ENCODE measurements at regions not wholly inside any gene's neighbourhood (a gene's known extent, or its start where the extent isn't known, plus 50 kb on each side); places are given as distances from the start of the nearest gene placed in this dataset.
"Not testable (repeated sequence)": the region's sequence is repeated elsewhere in the genome, so short reads cannot be mapped to it uniquely, and the experiment has no call there.

DNA sequence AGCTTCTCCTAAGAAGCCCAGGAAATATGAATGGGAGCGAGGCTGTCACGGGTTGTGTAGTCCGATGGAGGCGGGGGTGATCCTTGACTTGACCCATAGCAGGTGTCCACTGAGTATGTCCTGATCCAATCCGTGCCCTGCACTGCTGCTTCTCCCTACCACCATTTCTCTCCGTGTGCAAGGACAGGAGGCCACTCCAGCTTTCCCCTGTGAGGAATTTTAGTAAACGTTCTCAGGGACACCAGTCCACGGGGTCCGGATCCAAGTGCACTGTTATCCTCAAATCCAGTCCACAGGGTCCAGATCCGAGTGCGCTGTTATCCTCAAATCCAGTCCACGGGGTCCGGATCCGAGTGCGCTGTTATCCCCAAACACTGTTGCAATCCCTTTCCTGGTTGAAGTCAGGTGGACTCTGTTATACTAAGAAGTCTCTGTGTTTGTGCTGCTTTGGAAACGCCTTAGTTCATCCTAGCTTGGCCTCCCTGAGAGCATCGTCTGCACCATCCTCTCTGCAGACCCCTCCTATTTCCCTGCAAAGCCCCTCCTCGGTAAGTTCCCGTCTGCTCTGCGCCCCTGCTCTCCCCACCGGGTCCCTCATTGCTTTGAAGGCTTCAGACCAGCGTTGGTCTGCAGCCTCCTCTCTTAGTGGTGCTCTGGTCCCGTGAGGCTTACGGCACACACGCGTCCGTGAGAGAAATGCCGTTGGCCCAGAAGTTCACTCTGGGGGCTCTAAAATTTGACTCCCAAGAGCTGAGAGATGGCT, 303.5 kb downstream of the TEX29 start:
- Histone ChIP-seq H3K4me1 (ENCODE audit: control insufficient read depth in 1 of 2, insufficient read depth in 2 of 2, low read length in 2 of 2) (no peaks in the 10 kb centered on the region), H3K27me3 (ENCODE audit: low read depth, low read length) (no peaks in the 10 kb centered on the region), H3K9me3 (ENCODE audit: control insufficient read depth in 1 of 2, low read length in 2 of 2) (no peaks in the 10 kb centered on the region), H3K27ac (ENCODE audit: low read length) (no peak overlapping the region), H3K36me3 (ENCODE audit: control insufficient read depth in 1 of 2, insufficient read depth in 2 of 2, low read length in 2 of 2) (no peaks in the 10 kb centered on the region), H3K4me3 (ENCODE audit: low read depth in 1 of 2, low read length in 2 of 2) (no peak overlapping the region)

DNA sequence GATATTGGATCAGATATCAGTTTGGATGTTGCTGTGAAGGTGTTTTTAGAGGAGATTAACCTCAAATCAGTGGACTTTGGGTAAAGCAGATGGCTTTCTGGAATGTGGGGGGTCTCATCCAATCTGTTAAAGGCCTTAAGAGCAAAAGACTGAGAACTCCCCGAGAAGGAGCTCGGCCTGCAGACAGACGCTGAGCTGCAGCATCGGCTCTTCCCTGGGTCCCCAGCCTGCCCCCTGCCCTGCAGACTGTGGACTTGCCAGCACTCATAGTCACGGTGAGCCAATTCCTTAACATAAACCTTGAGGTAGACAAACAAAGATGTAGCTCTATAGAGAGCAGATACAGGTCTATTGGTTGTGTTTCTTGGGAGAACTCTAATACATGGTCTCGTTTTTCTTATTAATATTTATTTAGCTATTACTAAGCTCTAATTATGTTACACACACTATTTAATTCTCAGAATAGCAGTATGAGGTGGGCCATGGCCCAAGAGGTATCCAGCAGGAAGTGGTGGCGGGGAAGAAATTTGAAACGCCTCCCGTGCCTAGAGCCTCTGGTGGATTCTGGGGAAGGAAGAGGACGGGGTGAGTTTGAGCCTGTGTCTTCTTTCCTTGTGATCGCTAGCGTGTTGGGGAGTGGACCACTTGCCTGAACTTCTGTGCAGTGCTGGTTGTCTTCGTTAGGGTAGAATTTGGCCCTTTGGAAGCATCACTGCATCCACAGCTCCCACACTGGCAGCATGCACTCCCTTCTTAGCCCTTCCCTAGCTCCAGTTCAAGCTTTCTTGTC, 305.3 kb downstream of the TEX29 start:
- Histone ChIP-seq H3K27ac (ENCODE audit: low read length) (no peak overlapping the region), H3K4me3 (ENCODE audit: low read depth in 1 of 2, low read length in 2 of 2) (no peak overlapping the region), H3K4me1 (ENCODE audit: control insufficient read depth in 1 of 2, insufficient read depth in 2 of 2, low read length in 2 of 2) (no peaks in the 10 kb centered on the region), H3K9me3 (ENCODE audit: control insufficient read depth in 1 of 2, low read length in 2 of 2) (no peaks in the 10 kb centered on the region), H3K36me3 (ENCODE audit: control insufficient read depth in 1 of 2, insufficient read depth in 2 of 2, low read length in 2 of 2) (no peaks in the 10 kb centered on the region), H3K27me3 (ENCODE audit: low read depth, low read length) (no peaks in the 10 kb centered on the region)

DNA sequence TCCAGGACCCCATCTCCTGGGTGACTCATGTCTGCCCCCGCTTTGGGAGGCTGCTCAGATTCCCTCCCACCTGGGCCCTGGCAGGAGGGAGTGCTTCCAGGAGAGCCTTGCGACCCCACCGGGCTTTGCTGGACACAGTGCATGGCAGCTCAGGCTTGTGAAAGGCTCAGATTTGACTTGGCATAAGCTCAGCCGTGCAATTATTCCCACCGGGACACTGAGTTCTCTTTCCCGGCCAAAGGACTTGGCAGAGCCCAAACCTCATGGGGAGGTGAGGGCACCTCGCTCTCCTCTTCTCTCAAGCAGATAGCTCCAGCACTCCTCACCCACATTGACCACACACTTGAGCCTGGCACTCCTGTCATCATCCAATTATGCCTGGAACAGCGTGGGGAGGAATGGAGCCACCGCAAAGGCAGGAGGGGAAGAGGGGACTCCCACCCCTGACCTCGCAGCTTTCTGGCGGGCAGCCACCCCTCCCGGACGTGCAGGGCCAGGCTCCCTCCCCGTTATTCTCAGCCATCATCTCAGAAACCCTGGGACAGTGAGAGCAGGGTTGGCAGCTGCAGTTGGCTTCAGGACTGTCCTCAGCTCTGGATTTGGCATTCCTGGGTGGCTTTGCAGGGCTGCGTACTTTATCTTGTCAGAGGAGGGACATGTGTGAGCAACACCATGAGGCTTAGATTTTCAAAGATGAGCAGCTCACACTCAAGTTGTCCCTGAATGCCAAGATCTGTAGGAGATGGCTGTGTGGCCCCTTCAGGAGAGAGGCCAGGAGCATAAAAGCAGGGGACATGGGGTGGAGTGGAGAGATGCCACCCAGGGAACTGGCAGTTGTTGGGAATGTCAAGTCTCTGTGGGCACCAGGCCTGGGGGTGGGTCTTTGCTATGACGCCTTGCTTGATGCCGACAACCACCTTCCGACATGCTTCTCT, 306.2 kb downstream of the TEX29 start:
- H3K4me1 ChIP-seq (ENCODE audit: control insufficient read depth in 1 of 2, insufficient read depth in 2 of 2, low read length in 2 of 2), result no peaks in the 10 kb centered on the region
- no peaks in the 10 kb centered on the region for H3K27me3 ChIP-seq (ENCODE audit: low read depth, low read length)
- no peak overlapping the region for H3K27ac ChIP-seq (ENCODE audit: low read length)
- no peak overlapping the region for H3K4me3 ChIP-seq (ENCODE audit: low read depth in 1 of 2, low read length in 2 of 2)
- no peaks in the 10 kb centered on the region for H3K9me3 ChIP-seq (ENCODE audit: control insufficient read depth in 1 of 2, low read length in 2 of 2)
- no peaks in the 10 kb centered on the region for H3K36me3 ChIP-seq (ENCODE audit: control insufficient read depth in 1 of 2, insufficient read depth in 2 of 2, low read length in 2 of 2)

DNA sequence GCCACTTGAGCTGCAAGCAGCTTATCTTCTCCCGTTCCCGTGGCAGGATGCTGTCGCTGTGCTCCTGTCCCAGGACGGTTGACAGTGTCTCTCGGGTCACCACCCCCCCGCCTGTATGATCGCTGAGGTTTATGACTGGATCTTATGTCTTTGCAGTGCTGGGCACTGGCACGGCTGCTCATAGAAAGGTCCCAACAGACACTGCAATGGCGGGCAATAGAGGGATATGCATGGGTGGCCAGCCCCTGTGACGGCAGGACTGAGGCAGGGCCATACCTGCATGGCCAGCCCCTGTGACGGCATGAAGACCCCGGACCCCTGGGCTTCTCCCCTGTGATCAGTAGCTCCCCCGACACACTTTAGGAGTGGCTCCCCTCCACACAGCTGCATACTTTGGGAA, 307.2 kb downstream of the TEX29 start:
- H3K27me3 ChIP-seq (ENCODE audit: low read depth, low read length), result no peaks in the 10 kb centered on the region
- no peaks in the 10 kb centered on the region for H3K4me1 ChIP-seq (ENCODE audit: control insufficient read depth in 1 of 2, insufficient read depth in 2 of 2, low read length in 2 of 2)
- no peaks in the 10 kb centered on the region for H3K9me3 ChIP-seq (ENCODE audit: control insufficient read depth in 1 of 2, low read length in 2 of 2)
- H3K4me3 ChIP-seq (ENCODE audit: low read depth in 1 of 2, low read length in 2 of 2), result no peak overlapping the region
- no peaks in the 10 kb centered on the region for H3K36me3 ChIP-seq (ENCODE audit: control insufficient read depth in 1 of 2, insufficient read depth in 2 of 2, low read length in 2 of 2)
- H3K27ac ChIP-seq (ENCODE audit: low read length), result no peak overlapping the region

DNA sequence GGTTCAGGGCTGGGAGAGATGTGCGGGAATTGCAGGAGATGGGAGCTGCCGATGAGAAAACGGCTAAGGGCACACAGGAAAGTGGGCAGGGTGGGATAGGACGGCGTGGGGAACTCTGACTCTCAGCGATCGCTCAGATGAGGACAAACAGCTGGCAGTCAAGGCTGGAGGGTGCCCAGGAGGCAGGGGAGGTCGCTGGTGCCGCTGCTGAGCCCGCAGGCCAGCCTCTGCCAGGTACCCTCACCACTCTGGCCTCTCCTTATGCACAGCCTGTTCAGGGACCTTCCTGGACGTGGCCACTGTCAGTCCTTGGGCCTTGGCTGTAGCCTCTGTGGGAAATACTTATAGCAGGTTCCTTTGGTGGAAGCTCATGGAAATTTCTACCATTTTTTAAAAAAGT, 308.6 kb downstream of the TEX29 start:
- no peak overlapping the region for H3K27ac ChIP-seq (ENCODE audit: low read length)
- no peaks in the 10 kb centered on the region for H3K9me3 ChIP-seq (ENCODE audit: control insufficient read depth in 1 of 2, low read length in 2 of 2)
- no peaks in the 10 kb centered on the region for H3K27me3 ChIP-seq (ENCODE audit: low read depth, low read length)
- H3K4me1 ChIP-seq (ENCODE audit: control insufficient read depth in 1 of 2, insufficient read depth in 2 of 2, low read length in 2 of 2), result no peaks in the 10 kb centered on the region
- H3K36me3 ChIP-seq (ENCODE audit: control insufficient read depth in 1 of 2, insufficient read depth in 2 of 2, low read length in 2 of 2), result no peaks in the 10 kb centered on the region
- no peak overlapping the region for H3K4me3 ChIP-seq (ENCODE audit: low read depth in 1 of 2, low read length in 2 of 2)

DNA sequence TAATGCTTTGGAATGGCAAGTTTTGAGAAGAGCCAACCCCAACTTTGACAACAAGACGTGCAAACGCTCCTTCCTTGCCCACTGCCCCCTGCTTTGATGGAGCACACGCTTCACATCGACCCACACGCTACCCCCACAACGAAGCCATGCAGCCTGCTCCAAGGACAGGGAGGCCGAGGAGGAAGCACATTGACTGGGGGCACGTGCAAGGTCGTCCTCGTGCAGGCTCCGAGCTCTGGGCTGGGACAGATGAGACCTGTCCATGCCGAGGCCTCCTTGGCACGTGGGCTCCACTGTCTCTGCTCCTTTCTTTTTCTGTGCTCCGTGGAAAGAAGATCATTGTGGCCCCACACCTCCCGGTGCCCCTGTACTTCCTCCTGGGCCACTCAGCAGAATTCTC, 309.0 kb downstream of the TEX29 start:
- H3K27me3 ChIP-seq (ENCODE audit: low read depth, low read length), result no peaks in the 10 kb centered on the region
- no peak overlapping the region for H3K4me3 ChIP-seq (ENCODE audit: low read depth in 1 of 2, low read length in 2 of 2)
- no peaks in the 10 kb centered on the region for H3K4me1 ChIP-seq (ENCODE audit: control insufficient read depth in 1 of 2, insufficient read depth in 2 of 2, low read length in 2 of 2)
- H3K36me3 ChIP-seq (ENCODE audit: control insufficient read depth in 1 of 2, insufficient read depth in 2 of 2, low read length in 2 of 2), result no peaks in the 10 kb centered on the region
- H3K9me3 ChIP-seq (ENCODE audit: control insufficient read depth in 1 of 2, low read length in 2 of 2), result no peaks in the 10 kb centered on the region
- H3K27ac ChIP-seq (ENCODE audit: low read length), result no peak overlapping the region

DNA sequence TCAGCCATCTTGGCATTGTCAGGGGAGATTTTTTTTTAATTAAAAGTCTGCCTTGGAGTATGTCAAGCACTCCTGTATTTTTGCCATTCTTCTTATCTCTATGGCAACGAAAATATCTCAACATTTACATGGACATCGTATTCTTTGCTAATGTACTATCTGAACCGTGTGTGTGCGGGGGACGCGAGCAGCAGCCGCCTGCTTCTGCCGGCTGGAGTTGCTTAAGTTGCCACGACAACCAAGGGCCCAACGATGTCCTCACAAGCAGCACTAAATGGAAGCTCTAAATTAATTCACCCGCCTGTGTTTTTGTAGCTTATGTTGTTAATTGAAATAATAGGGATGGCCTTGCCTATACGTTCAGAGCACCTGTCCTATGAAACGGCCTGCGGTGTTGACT, 309.5 kb downstream of the TEX29 start:
- Histone ChIP-seq H3K27me3 (ENCODE audit: low read depth, low read length) (no peaks in the 10 kb centered on the region), H3K36me3 (ENCODE audit: control insufficient read depth in 1 of 2, insufficient read depth in 2 of 2, low read length in 2 of 2) (no peaks in the 10 kb centered on the region)

DNA sequence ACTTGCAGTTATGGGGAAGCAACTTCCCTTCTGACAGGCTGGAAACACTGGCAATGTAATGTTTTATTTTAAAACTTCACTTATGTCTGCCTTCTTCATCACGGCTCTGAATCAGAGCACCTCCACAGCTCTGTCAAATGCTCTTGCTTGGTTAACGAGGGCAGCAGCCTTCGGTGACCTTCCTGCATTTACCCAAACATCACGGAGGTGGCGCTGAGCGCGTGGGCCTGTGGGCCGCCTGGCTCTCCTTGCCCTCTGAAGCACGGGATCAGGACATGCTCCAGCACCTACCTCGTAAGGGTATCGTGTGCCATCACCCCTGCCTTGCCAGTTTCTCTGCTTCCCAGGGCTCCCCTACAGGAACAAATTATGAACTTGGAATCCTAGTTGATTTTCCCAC, 310.0 kb downstream of the TEX29 start:
- Histone ChIP-seq H3K36me3 (ENCODE audit: control insufficient read depth in 1 of 2, insufficient read depth in 2 of 2, low read length in 2 of 2) (no peaks in the 10 kb centered on the region), H3K4me3 (ENCODE audit: low read depth in 1 of 2, low read length in 2 of 2) (no peak overlapping the region), H3K27me3 (ENCODE audit: low read depth, low read length) (no peaks in the 10 kb centered on the region), H3K27ac (ENCODE audit: low read length) (no peak overlapping the region), H3K4me1 (ENCODE audit: control insufficient read depth in 1 of 2, insufficient read depth in 2 of 2, low read length in 2 of 2) (no peaks in the 10 kb centered on the region), H3K9me3 (ENCODE audit: control insufficient read depth in 1 of 2, low read length in 2 of 2) (no peaks in the 10 kb centered on the region)

More for the DNA sequence above, 309.5 kb downstream of the TEX29 start:
- Histone ChIP-seq H3K4me1 (ENCODE audit: control insufficient read depth in 1 of 2, insufficient read depth in 2 of 2, low read length in 2 of 2) (no peaks in the 10 kb centered on the region), H3K9me3 (ENCODE audit: control insufficient read depth in 1 of 2, low read length in 2 of 2) (no peaks in the 10 kb centered on the region), H3K4me3 (ENCODE audit: low read depth in 1 of 2, low read length in 2 of 2) (no peak overlapping the region), H3K27ac (ENCODE audit: low read length) (no peak overlapping the region)

DNA sequence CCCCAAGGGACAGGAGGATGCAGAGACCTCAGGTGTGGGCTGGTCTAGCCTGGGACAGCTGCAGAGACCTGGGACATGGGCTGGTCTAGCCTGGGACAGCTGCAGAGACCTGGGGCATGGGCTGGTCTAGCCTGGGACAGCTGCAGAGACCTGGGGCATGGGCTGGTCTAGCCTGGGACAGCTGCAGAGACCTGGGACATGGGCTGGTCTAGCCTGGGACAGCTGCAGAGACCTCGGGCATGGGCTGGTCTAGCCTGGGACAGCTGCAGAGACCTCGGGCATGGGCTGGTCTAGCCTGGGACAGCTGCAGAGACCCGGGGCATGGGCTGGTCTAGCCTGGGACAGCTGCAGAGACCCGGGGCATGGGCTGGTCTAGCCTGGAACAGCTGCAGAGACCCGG, 310.8 kb downstream of the TEX29 start:
- not testable (repeated sequence) for H3K36me3 ChIP-seq (ENCODE audit: control insufficient read depth in 1 of 2, insufficient read depth in 2 of 2, low read length in 2 of 2); H3K4me1 ChIP-seq (ENCODE audit: control insufficient read depth in 1 of 2, insufficient read depth in 2 of 2, low read length in 2 of 2)

DNA sequence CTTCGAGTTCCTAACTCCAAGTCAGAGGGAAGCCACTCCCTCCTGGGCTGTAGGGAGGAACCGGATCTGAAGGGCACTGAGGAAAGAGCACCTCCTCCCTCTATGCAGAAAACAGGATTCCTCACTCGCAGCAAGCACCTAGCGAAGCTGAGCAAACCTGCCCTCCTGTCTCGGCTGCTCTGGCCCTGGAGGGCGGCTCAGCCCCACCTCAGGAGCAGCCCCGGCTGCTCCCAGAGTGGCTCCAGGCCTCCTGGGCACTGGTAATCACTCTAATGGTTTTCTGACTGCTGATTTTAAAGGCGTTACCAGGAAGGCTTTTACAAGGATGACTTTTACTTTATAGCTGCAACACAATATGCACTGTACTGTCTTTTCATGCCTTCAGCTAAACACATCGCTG, 312.5 kb downstream of the TEX29 start:
- Histone ChIP-seq H3K4me3 (ENCODE audit: low read depth in 1 of 2, low read length in 2 of 2) (no peak overlapping the region), H3K27ac (ENCODE audit: low read length) (no peak overlapping the region), H3K4me1 (ENCODE audit: control insufficient read depth in 1 of 2, insufficient read depth in 2 of 2, low read length in 2 of 2) (no peaks in the 10 kb centered on the region), H3K36me3 (ENCODE audit: control insufficient read depth in 1 of 2, insufficient read depth in 2 of 2, low read length in 2 of 2) (no peaks in the 10 kb centered on the region), H3K9me3 (ENCODE audit: control insufficient read depth in 1 of 2, low read length in 2 of 2) (no peaks in the 10 kb centered on the region), H3K27me3 (ENCODE audit: low read depth, low read length) (no peaks in the 10 kb centered on the region)

More for the DNA sequence above, 310.8 kb downstream of the TEX29 start:
- H3K4me3 ChIP-seq (ENCODE audit: low read depth in 1 of 2, low read length in 2 of 2); H3K27ac ChIP-seq (ENCODE audit: low read length); H3K9me3 ChIP-seq (ENCODE audit: control insufficient read depth in 1 of 2, low read length in 2 of 2); H3K27me3 ChIP-seq (ENCODE audit: low read depth, low read length): not testable (repeated sequence)

DNA sequence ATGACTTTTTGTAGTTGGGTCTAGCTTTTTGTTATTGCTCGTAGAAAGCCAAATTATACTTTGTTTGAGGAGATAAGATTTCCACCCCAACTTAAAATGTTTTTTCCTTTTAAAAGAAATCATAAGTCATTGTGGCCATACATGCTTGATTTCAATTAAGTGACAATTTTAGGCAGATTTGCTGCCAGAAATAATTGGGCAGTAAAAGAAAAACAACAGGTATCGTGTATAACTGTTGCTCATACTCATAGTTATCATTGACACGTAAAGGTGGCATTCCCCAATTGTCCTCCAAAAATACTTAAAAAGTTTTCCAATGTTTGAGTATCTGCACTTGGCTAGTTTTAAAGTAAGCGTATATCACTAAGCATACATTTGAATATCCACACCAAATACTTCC, 313.0 kb downstream of the TEX29 start:
- Histone ChIP-seq H3K27me3 (ENCODE audit: low read depth, low read length) (no peaks in the 10 kb centered on the region), H3K9me3 (ENCODE audit: control insufficient read depth in 1 of 2, low read length in 2 of 2) (no peaks in the 10 kb centered on the region), H3K36me3 (ENCODE audit: control insufficient read depth in 1 of 2, insufficient read depth in 2 of 2, low read length in 2 of 2) (no peaks in the 10 kb centered on the region), H3K4me1 (ENCODE audit: control insufficient read depth in 1 of 2, insufficient read depth in 2 of 2, low read length in 2 of 2) (no peaks in the 10 kb centered on the region), H3K27ac (ENCODE audit: low read length) (no peak overlapping the region), H3K4me3 (ENCODE audit: low read depth in 1 of 2, low read length in 2 of 2) (no peak overlapping the region)

Data from muscle layer of duodenum (tissue), 2 donors.